GM23338 (cell line): ENCODE measurements at regions not wholly inside any gene's neighbourhood (a gene's known extent, or its start where the extent isn't known, plus 50 kb on each side); places are given as distances from the start of the nearest gene placed in this dataset.
A peak's percentile ranks its signal among the peaks of the same experiment; 100 is the strongest.

Experiments
- CREB1 ChIP-seq: fragments of 250-450 bp; sonication (Bioruptor Pico); IDR thresholded peaks from 2 replicates; pipeline ENCODE4 v1.5.0; 2020; ENCODE audit warnings: low read depth, mild to moderate bottlenecking, moderate library complexity
- CTCF ChIP-seq, 2 experiments: fragments of 200-600 bp in 1 of 2; sonication (generic) in 1 of 2; conservative IDR thresholded peaks; 2 replicates each; pipeline versions ENCODE4 v1.5.1 to v1.6.1; 2016 to 2017; ENCODE audit warnings: antibody characterized with exemption in 2 of 2, low read depth in 2 of 2, mild to moderate bottlenecking in 2 of 2, moderate library complexity in 1 of 2
- ETS1 ChIP-seq: IDR thresholded peaks from 2 replicates; pipeline ENCODE4 v1.6.1; 2016; ENCODE audit warnings: antibody characterized with exemption
- EZH2 ChIP-seq: fragments of 200-600 bp; sonication (generic); IDR thresholded peaks from one replicate; pipeline ENCODE4 v1.8.0; 2017; ENCODE audit warnings: antibody characterized with exemption, mild to moderate bottlenecking, low read depth; ENCODE audit not compliant: unreplicated experiment
- EZH2phosphoT487 ChIP-seq: fragments of 200-600 bp; sonication (generic); IDR thresholded peaks from one replicate; pipeline ENCODE4 v1.8.1; 2018; ENCODE audit warnings: antibody characterized with exemption; ENCODE audit not compliant: unreplicated experiment
- JUNB ChIP-seq: IDR thresholded peaks from one replicate; pipeline ENCODE4 v1.6.1; 2016; ENCODE audit warnings: antibody characterized with exemption; ENCODE audit not compliant: unreplicated experiment
- POLR2AphosphoS5 ChIP-seq: IDR thresholded peaks from 2 replicates; pipeline ENCODE4 v1.6.1; 2016; ENCODE audit warnings: antibody characterized with exemption, low read depth
- REST ChIP-seq: IDR thresholded peaks from one replicate; pipeline ENCODE4 v1.6.1; 2018; ENCODE audit warnings: antibody characterized with exemption; ENCODE audit not compliant: unreplicated experiment
- STAT1 ChIP-seq: IDR thresholded peaks from one replicate; pipeline ENCODE4 v1.6.1; 2016; ENCODE audit warnings: antibody characterized with exemption; ENCODE audit not compliant: unreplicated experiment

GRCh38 chr17:27236717-27237315 is 57.1 kb upstream of the WSB1 start:
- TF ChIP-seq REST (no peak), CTCF (conservative IDR thresholded peaks at IDR 0.05; ENCODE audit: low read depth in 2 of 2) (peak; percentile 74 to 96), EZH2 (no peak), EZH2phosphoT487 (no peak), ETS1 (no peak), POLR2AphosphoS5 (no peak), JUNB (no peak), STAT1 (no peak), CREB1 (CRISPR knock-in tag) (no peak)
